Hepatocyte (in vitro differentiated cells): ENCODE measurements at regions not wholly inside any gene's neighbourhood (a gene's known extent, or its start where the extent isn't known, plus 50 kb on each side); places are given as distances from the start of the nearest gene placed in this dataset.

Experiments
- DNase-seq: peaks from one replicate; pipeline ENCODE4 v3.0.0-alpha.2; 2016; ENCODE audit warnings: low spot score
- H2AFZ ChIP-seq: fragments of 200-600 bp; sonication (generic); 2 replicates; pipeline ENCODE4 v1.6.0; 2016; ENCODE audit warnings: antibody characterized with exemption, mild to moderate bottlenecking
- H3K27ac ChIP-seq: fragments of 200-600 bp; sonication (generic); 2 replicates; pipeline ENCODE4 v1.5.1; 2016; ENCODE audit warnings: mild to moderate bottlenecking
- H3K27me3 ChIP-seq: fragments of 200-600 bp; sonication (generic); 2 replicates; pipeline ENCODE4 v1.6.1; 2016
- H3K36me3 ChIP-seq: fragments of 200-600 bp; sonication (generic); replicated peaks from 2 replicates; pipeline ENCODE4 v1.5.1; 2016; ENCODE audit warnings: low read depth; ENCODE audit not compliant: insufficient read depth
- H3K4me1 ChIP-seq: fragments of 200-600 bp; sonication (generic); 2 replicates; pipeline ENCODE4 v1.5.1; 2016; ENCODE audit warnings: mild to moderate bottlenecking, moderate library complexity; ENCODE audit not compliant: insufficient read depth
- H3K4me2 ChIP-seq: fragments of 200-600 bp; sonication (generic); 2 replicates; pipeline ENCODE4 v1.6.0; 2016
- H3K4me3 ChIP-seq: fragments of 200-600 bp; sonication (generic); 2 replicates; pipeline ENCODE4 v1.5.1; 2016; ENCODE audit warnings: mild to moderate bottlenecking
- H3K79me2 ChIP-seq: fragments of 200-600 bp; sonication (generic); 2 replicates; pipeline ENCODE4 v1.6.0; 2017; ENCODE audit warnings: mild to moderate bottlenecking
- H3K9me2 ChIP-seq: fragments of 200-600 bp; sonication (generic); replicated peaks from 2 replicates; pipeline ENCODE4 v1.6.0; 2017; ENCODE audit warnings: mild to moderate bottlenecking; ENCODE audit not compliant: insufficient read depth
- H3K9me3 ChIP-seq: fragments of 200-600 bp; sonication (generic); 2 replicates; pipeline ENCODE4 v1.5.1; 2016; ENCODE audit warnings: low read depth, mild to moderate bottlenecking
- H4K20me1 ChIP-seq: fragments of 200-600 bp; sonication (generic); 2 replicates; pipeline ENCODE4 v1.6.0; 2016; ENCODE audit warnings: mild to moderate bottlenecking; ENCODE audit not compliant: insufficient read depth, poor library complexity, severe bottlenecking
- EZH2 ChIP-seq: fragments of 200-600 bp; sonication (generic); IDR thresholded peaks from 2 replicates; pipeline ENCODE4 v1.6.1; 2016; ENCODE audit warnings: antibody characterized with exemption, mild to moderate bottlenecking, borderline replicate concordance
- EZH2phosphoT487 ChIP-seq: fragments of 200-600 bp; sonication (generic); IDR thresholded peaks from one replicate; pipeline ENCODE4 v1.6.1; 2018; ENCODE audit warnings: antibody characterized with exemption, mild to moderate bottlenecking, low read depth, moderate library complexity; ENCODE audit not compliant: unreplicated experiment, severe bottlenecking
- WGBS: methylation state at CpG from one replicate; pipeline ENCODE4 v1.1.6; 2016; ENCODE audit warnings: low lambda C conversion rate; ENCODE audit errors: missing lambda C conversion rate; 5-methylcytosine and 5-hydroxymethylcytosine counted together
- TF ChIP-seq, protein P1 (sequence below): fragments of 200-600 bp; sonication (generic); IDR thresholded peaks from 2 replicates; pipeline ENCODE4 v1.5.1; 2016; ENCODE audit warnings: antibody characterized with exemption, mild to moderate bottlenecking; ENCODE audit not compliant: poor library complexity

DNA sequence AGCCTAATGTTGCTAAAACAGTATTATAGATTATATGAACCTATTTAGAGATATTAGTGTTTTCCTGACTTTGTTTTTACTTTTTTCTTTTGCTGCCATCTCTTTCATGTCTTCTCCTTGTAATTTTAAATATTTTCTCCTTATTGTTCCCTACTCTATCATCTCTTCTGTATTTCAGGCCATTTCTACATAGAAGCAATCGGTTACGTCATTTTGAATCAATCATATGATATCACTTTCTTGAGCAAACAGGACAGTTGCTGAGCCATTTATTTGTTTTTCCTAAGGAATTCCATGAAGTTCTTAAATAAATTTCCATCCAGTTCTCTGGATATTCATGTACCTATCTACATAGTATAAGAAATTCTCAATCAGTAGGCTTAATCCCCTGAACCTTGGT lies 287.2 kb downstream of the NUF2 start:
- no peaks in the 10 kb centered on the region for H3K36me3 ChIP-seq
- H3K4me2 ChIP-seq: no peak overlapping the region

DNA sequence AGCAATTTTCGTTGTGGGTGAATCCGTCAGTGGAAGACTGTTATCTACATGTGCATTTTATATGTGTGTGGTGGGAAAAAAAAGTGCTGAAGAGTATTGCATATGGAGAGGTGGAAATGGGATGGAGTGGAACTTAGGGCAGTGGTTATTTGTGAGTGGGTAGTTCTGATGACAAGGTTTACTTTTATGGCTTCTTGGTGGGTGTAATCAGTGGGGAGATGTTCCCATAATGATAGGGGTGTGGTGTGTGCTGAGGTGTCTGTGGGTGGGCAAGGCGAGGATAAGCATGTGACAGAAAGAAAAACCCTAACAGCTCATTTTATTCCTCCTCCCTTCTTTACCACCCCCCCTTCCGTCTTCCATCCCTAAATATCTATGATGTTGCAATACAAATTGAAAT lies 288.1 kb downstream of the NUF2 start:
- no peaks in the 10 kb centered on the region for H3K79me2 ChIP-seq
- no peak overlapping the region for H2AFZ ChIP-seq
- no peaks in the 10 kb centered on the region for H3K9me2 ChIP-seq
- DNase-seq: no peak
- no peaks in the 10 kb centered on the region for H3K36me3 ChIP-seq
- no peaks in the 10 kb centered on the region for H3K4me1 ChIP-seq
- WGBS: 63% methylated on average over 4 of the region's 4 CpGs
- TF ChIP-seq EZH2: no peak
- TF ChIP-seq, protein P1, sequence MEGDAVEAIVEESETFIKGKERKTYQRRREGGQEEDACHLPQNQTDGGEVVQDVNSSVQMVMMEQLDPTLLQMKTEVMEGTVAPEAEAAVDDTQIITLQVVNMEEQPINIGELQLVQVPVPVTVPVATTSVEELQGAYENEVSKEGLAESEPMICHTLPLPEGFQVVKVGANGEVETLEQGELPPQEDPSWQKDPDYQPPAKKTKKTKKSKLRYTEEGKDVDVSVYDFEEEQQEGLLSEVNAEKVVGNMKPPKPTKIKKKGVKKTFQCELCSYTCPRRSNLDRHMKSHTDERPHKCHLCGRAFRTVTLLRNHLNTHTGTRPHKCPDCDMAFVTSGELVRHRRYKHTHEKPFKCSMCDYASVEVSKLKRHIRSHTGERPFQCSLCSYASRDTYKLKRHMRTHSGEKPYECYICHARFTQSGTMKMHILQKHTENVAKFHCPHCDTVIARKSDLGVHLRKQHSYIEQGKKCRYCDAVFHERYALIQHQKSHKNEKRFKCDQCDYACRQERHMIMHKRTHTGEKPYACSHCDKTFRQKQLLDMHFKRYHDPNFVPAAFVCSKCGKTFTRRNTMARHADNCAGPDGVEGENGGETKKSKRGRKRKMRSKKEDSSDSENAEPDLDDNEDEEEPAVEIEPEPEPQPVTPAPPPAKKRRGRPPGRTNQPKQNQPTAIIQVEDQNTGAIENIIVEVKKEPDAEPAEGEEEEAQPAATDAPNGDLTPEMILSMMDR: no peak
- no peak for TF ChIP-seq EZH2phosphoT487
- H3K27ac ChIP-seq: no peak overlapping the region
- H3K27me3 ChIP-seq: no peaks in the 10 kb centered on the region
- H3K4me2 ChIP-seq: no peak overlapping the region
- H3K9me3 ChIP-seq: no peaks in the 10 kb centered on the region
- no peaks in the 10 kb centered on the region for H4K20me1 ChIP-seq
- H3K4me3 ChIP-seq: no peak overlapping the region

More for the DNA sequence above, 287.2 kb downstream of the NUF2 start:
- no peak for DNase-seq
- H3K9me2 ChIP-seq: no peaks in the 10 kb centered on the region
- H3K4me1 ChIP-seq: no peaks in the 10 kb centered on the region
- H3K27ac ChIP-seq: no peak overlapping the region
- TF ChIP-seq EZH2 (no peak), EZH2phosphoT487 (no peak)
- TF ChIP-seq, protein P1: no peak
- WGBS: 93% methylated on average over 2 of the region's 2 CpGs
- H4K20me1 ChIP-seq: no peaks in the 10 kb centered on the region
- H3K27me3 ChIP-seq: no peaks in the 10 kb centered on the region
- H3K9me3 ChIP-seq: no peaks in the 10 kb centered on the region
- no peak overlapping the region for H3K4me3 ChIP-seq
- H3K79me2 ChIP-seq: no peaks in the 10 kb centered on the region
- no peak overlapping the region for H2AFZ ChIP-seq

DNA sequence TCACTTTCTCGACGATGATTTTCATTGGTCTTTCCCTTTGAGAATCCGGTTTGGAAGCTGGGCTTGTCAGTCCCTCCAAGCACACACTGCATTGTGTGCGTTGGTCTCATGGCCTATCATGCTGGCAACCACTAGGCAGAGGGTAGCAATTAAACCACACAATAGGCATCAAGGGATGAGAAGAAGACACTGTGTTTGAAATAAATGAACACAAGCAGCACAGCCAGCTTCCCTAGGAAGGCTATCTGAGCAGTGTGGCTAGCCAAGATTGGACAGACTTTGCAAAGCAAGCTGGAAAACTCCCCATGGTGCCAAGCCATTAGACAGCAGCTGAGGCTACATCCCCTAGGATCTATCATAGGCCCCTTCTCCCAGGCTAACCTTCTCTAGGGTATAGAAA lies 288.7 kb downstream of the NUF2 start:
- H3K36me3 ChIP-seq: no peaks in the 10 kb centered on the region
- no peak overlapping the region for H2AFZ ChIP-seq
- H3K9me2 ChIP-seq: no peaks in the 10 kb centered on the region
- H3K27ac ChIP-seq: no peak overlapping the region
- DNase-seq: no peak
- no peak overlapping the region for H3K4me2 ChIP-seq
- no peaks in the 10 kb centered on the region for H3K79me2 ChIP-seq
- H3K9me3 ChIP-seq: no peaks in the 10 kb centered on the region
- no peak overlapping the region for H3K4me3 ChIP-seq
- WGBS: 90% methylated on average over 4 of the region's 4 CpGs
- TF ChIP-seq, protein P1: no peak
- TF ChIP-seq EZH2phosphoT487: no peak
- TF ChIP-seq EZH2: no peak
- H3K4me1 ChIP-seq: no peaks in the 10 kb centered on the region
- no peaks in the 10 kb centered on the region for H4K20me1 ChIP-seq
- H3K27me3 ChIP-seq: no peaks in the 10 kb centered on the region

DNA sequence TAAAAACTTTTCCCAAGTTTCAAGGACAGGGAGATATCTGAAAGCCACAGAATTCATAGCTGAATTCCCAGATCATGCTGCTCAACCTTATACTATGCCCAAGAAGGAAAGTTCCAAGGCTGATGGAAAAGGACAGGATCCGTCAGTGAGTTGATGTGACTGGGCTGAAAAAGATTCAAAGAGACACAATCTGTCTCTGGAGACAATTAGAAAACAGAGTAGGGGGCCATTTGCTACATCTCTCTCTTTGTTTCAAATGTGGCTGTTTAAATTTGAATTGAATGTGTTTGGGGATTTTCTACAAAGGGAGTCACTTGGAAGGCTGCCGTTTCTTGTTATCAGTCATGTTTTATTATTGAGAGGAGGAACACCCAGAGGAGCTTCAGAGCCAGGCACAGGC lies 292.6 kb downstream of the NUF2 start:
- Histone ChIP-seq H3K79me2 (no peaks in the 10 kb centered on the region), H3K9me2 (no peaks in the 10 kb centered on the region), H3K4me3 (no peak overlapping the region), H3K4me1 (no peaks in the 10 kb centered on the region), H3K9me3 (no peaks in the 10 kb centered on the region), H3K4me2 (no peak overlapping the region), H3K36me3 (no peaks in the 10 kb centered on the region), H3K27ac (no peak overlapping the region), H2AFZ (no peak overlapping the region), H3K27me3 (no peaks in the 10 kb centered on the region), H4K20me1 (no peaks in the 10 kb centered on the region)
- WGBS: 46% methylated on average over 2 of the region's 2 CpGs
- DNase-seq: no peak
- no peak for TF ChIP-seq EZH2
- TF ChIP-seq, protein P1: no peak
- TF ChIP-seq EZH2phosphoT487: no peak
